H1 (cell line): ENCODE measurements at regions not wholly inside any gene's neighbourhood (a gene's known extent, or its start where the extent isn't known, plus 50 kb on each side); places are given as distances from the start of the nearest gene placed in this dataset.
A peak's percentile ranks its signal among the peaks of the same experiment; 100 is the strongest.

ENCODE experiments used
- CTCF ChIA-PET: fragments of 300-600 bp; sonication (Branson Sonifier 250); formaldehyde crosslinking; loops from one replicate; lab custom pipeline; 2021; ENCODE audit not compliant: partially characterized antibody; lab: Charles Lee
- POLR2A ChIA-PET: fragments of 300-600 bp; sonication (Branson Sonifier 250); formaldehyde crosslinking; loops from one replicate; lab custom pipeline; 2021; ENCODE audit warnings: inconsistent platforms; ENCODE audit not compliant: partially characterized antibody; lab: Charles Lee
- DNase-seq, 2 experiments: peaks; one replicate each; pipeline versions ENCODE4 v3.0.0 to v3.0.0-alpha.2; 2010 to 2022; ENCODE audit warnings: low spot score in 2 of 2, low read depth in 1 of 2, mixed read lengths in 1 of 2
- FAIRE-seq: peaks from 2 replicates; lab custom pipeline; 2011; peaks lifted over from hg19 to GRCh38; lab: Jason Lieb, UNC
- H2AFZ ChIP-seq: 2 replicates; pipeline ENCODE4 v1.8.1; 2012; ENCODE audit warnings: low read length, inconsistent platforms
- H2AK5ac ChIP-seq: 2 replicates; pipeline ENCODE4 v1.6.1; 2013; ENCODE audit warnings: low read depth, low read length
- H2BK120ac ChIP-seq: replicated peaks from 2 replicates; pipeline ENCODE3; 2013; ENCODE audit warnings: low read depth, low read length, inconsistent platforms
- H2BK12ac ChIP-seq: 2 replicates; pipeline ENCODE4 v1.6.1; 2013; ENCODE audit warnings: low read depth, low read length
- H2BK15ac ChIP-seq: 2 replicates; pipeline ENCODE4 v1.6.1; 2013; ENCODE audit warnings: low read length
- H2BK20ac ChIP-seq: 2 replicates; pipeline ENCODE4 v1.6.1; 2013; ENCODE audit warnings: low read length
- H2BK5ac ChIP-seq: 2 replicates; pipeline ENCODE4 v1.6.1; 2013; ENCODE audit warnings: low read depth, low read length
- H3K14ac ChIP-seq: 2 replicates; pipeline ENCODE4 v1.6.1; 2013; ENCODE audit warnings: inconsistent platforms; ENCODE audit not compliant: insufficient read length
- H3K18ac ChIP-seq: 2 replicates; pipeline ENCODE4 v1.6.1; 2013; ENCODE audit warnings: low read length; ENCODE audit errors: extremely low read depth
- H3K23ac ChIP-seq: 2 replicates; pipeline ENCODE4 v1.6.1; 2013; ENCODE audit warnings: inconsistent platforms; ENCODE audit not compliant: insufficient read length
- H3K23me2 ChIP-seq: 2 replicates; pipeline ENCODE4 v1.6.1; 2013; ENCODE audit warnings: low read depth, low read length
- H3K27ac ChIP-seq: 2 replicates; pipeline ENCODE4 v1.6.1; 2011; ENCODE audit warnings: low read depth, low read length, inconsistent platforms
- H3K27me3 ChIP-seq, 4 experiments: replicated peaks in 1 of 4; 1 replicate in 1 of 4; 2 replicates in 3 of 4; pipeline versions ENCODE4 v1.6.1 to v1.8.1; 2011 to 2013; ENCODE audit warnings: low read length in 3 of 4, mild to moderate bottlenecking in 3 of 4, inconsistent platforms in 2 of 4, mixed read lengths in 2 of 4, moderate library complexity in 1 of 4; ENCODE audit not compliant: control insufficient read depth in 3 of 4, insufficient read depth in 3 of 4; ENCODE audit errors: extremely low read depth in 1 of 4
- H3K36me3 ChIP-seq, 4 experiments: 2 replicates each; pipeline versions ENCODE4 v1.6.1 to v1.8.1; 2011 to 2013; ENCODE audit warnings: mild to moderate bottlenecking in 4 of 4, low read length in 3 of 4, moderate library complexity in 2 of 4, control low read depth in 1 of 4, inconsistent platforms in 1 of 4; ENCODE audit not compliant: insufficient read depth in 4 of 4, control insufficient read depth in 2 of 4
- H3K4ac ChIP-seq: replicated peaks from 2 replicates; pipeline ENCODE3; 2013; ENCODE audit warnings: low read length, low read depth, mixed read lengths, inconsistent platforms; ENCODE audit not compliant: insufficient read length
- H3K4me1 ChIP-seq, 4 experiments: replicated peaks in 1 of 4; 1 replicate in 1 of 4; 2 replicates in 3 of 4; pipeline versions ENCODE4 v1.6.1 to v1.8.1; 2011 to 2013; ENCODE audit warnings: low read length in 3 of 4, inconsistent platforms in 2 of 4, mixed read lengths in 1 of 4; ENCODE audit not compliant: insufficient read depth in 4 of 4, control insufficient read depth in 3 of 4
- H3K4me2 ChIP-seq, 2 experiments: 2 replicates each; pipeline versions ENCODE4 v1.6.1 to v1.8.1; 2011 to 2013; ENCODE audit warnings: low read depth in 2 of 2, low read length in 2 of 2, control low read depth in 1 of 2, inconsistent platforms in 1 of 2, mild to moderate bottlenecking in 1 of 2; ENCODE audit not compliant: insufficient read depth in 1 of 2
- H3K4me3 ChIP-seq, 4 experiments: fragments of 200-600, 300-600 bp in 1 of 4; sonication (generic), shearing (Covaris generic), sonication (Bioruptor Twin) in 1 of 4; 2 replicates each; pipeline versions ENCODE4 v1.5.1 to v1.8.1; 2011 to 2016; ENCODE audit warnings: low read length in 4 of 4, low read depth in 3 of 4, control low read depth in 2 of 4, inconsistent platforms in 2 of 4, mild to moderate bottlenecking in 2 of 4, mixed read lengths in 1 of 4, moderate library complexity in 1 of 4; ENCODE audit not compliant: insufficient read depth in 2 of 4; ENCODE audit errors: extremely low read depth in 1 of 4
- H3K56ac ChIP-seq: replicated peaks from 2 replicates; pipeline ENCODE3; 2013; ENCODE audit warnings: low read depth, mild to moderate bottlenecking, mixed read lengths, low read length, inconsistent platforms; ENCODE audit not compliant: insufficient read length
- H3K79me1 ChIP-seq: 2 replicates; pipeline ENCODE4 v1.6.1; 2013; ENCODE audit warnings: low read depth, low read length, control low read depth
- H3K79me2 ChIP-seq, 2 experiments: 2 replicates each; pipeline versions ENCODE4 v1.6.1 to v1.8.1; 2012 to 2013; ENCODE audit warnings: low read length in 2 of 2, mild to moderate bottlenecking in 2 of 2, inconsistent platforms in 1 of 2; ENCODE audit not compliant: insufficient read depth in 2 of 2, control insufficient read depth in 1 of 2
- H3K9ac ChIP-seq, 4 experiments: replicated peaks in 1 of 4; 1 replicate in 1 of 4; 2 replicates in 3 of 4; pipeline versions ENCODE4 v1.6.1 to v1.8.1; 2011 to 2013; ENCODE audit warnings: low read depth in 3 of 4, low read length in 3 of 4, control low read depth in 2 of 4, mild to moderate bottlenecking in 2 of 4, moderate library complexity in 2 of 4, inconsistent platforms in 1 of 4; ENCODE audit errors: extremely low read depth in 1 of 4
- H3K9me3 ChIP-seq, 2 experiments: 2 replicates each; pipeline versions ENCODE4 v1.6.1 to v1.8.1; 2012 to 2013; ENCODE audit warnings: mild to moderate bottlenecking in 2 of 2, moderate library complexity in 2 of 2, control low read depth in 1 of 2, inconsistent platforms in 1 of 2, low read depth in 1 of 2, low read length in 1 of 2, mixed read lengths in 1 of 2; ENCODE audit not compliant: insufficient read depth in 2 of 2
- H4K20me1 ChIP-seq, 2 experiments: replicated peaks in 1 of 2; 2 replicates each; pipeline versions ENCODE3 to v1.8.1; 2011 to 2013; ENCODE audit warnings: inconsistent platforms in 2 of 2, low read length in 2 of 2, mild to moderate bottlenecking in 1 of 2; ENCODE audit not compliant: insufficient read depth in 2 of 2, control insufficient read depth in 1 of 2
- H4K5ac ChIP-seq: 2 replicates; pipeline ENCODE4 v1.6.1; 2013; ENCODE audit warnings: low read length, low read depth, mixed read lengths, inconsistent platforms; ENCODE audit not compliant: insufficient read length
- H4K8ac ChIP-seq: 2 replicates; pipeline ENCODE4 v1.8.0; 2013; ENCODE audit warnings: mild to moderate bottlenecking, moderate library complexity, low read length, inconsistent platforms; ENCODE audit not compliant: insufficient read depth; ENCODE audit errors: extremely low read depth
- H4K91ac ChIP-seq: replicated peaks from 2 replicates; pipeline ENCODE3; 2013; ENCODE audit warnings: low read length, mixed read lengths, inconsistent platforms; ENCODE audit not compliant: insufficient read length
- ATF2 ChIP-seq: IDR thresholded peaks from 2 replicates; pipeline ENCODE4 v1.6.1; 2012; ENCODE audit warnings: low read length, inconsistent platforms
- CEBPB ChIP-seq: IDR thresholded peaks from 2 replicates; pipeline ENCODE4 v1.6.1; 2012; ENCODE audit warnings: low read depth, low read length
- EP300 ChIP-seq, 2 experiments: IDR thresholded peaks; 1 replicate in 1 of 2; 2 replicates in 1 of 2; pipeline ENCODE4 v1.6.1; 2011 to 2012; ENCODE audit warnings: low read depth in 2 of 2, low read length in 2 of 2, mild to moderate bottlenecking in 2 of 2, borderline replicate concordance in 1 of 2, inconsistent platforms in 1 of 2, moderate library complexity in 1 of 2
- HDAC2 ChIP-seq, 2 experiments: fragments of 300-600 bp in 1 of 2; sonication (generic) in 1 of 2; IDR thresholded peaks; 2 replicates each; pipeline ENCODE4 v1.6.1; 2011 to 2012; ENCODE audit warnings: low read depth in 2 of 2, low read length in 2 of 2, mild to moderate bottlenecking in 2 of 2, moderate library complexity in 2 of 2, borderline replicate concordance in 1 of 2, inconsistent platforms in 1 of 2
- JUN ChIP-seq: IDR thresholded peaks from 2 replicates; pipeline ENCODE4 v1.6.1; 2011; ENCODE audit warnings: low read depth, mild to moderate bottlenecking, improper control_type of control experiment, low read length
- KDM1A ChIP-seq: fragments of 200-600, 300-600 bp; sonication (generic); IDR thresholded peaks from 2 replicates; pipeline ENCODE4 v1.7.1; 2016; ENCODE audit warnings: mild to moderate bottlenecking, low read length, borderline replicate concordance
- KDM5A ChIP-seq: fragments of 200-600 bp; IDR thresholded peaks from 2 replicates; pipeline ENCODE4 v1.7.1; 2012; ENCODE audit warnings: mild to moderate bottlenecking, low read length, inconsistent platforms, mixed read lengths
- RNF2 ChIP-seq: fragments of 200-900, 300-1000 bp; sonication (generic); IDR thresholded peaks from 2 replicates; pipeline ENCODE4 v1.7.1; 2016; ENCODE audit warnings: borderline replicate concordance, low read depth, mild to moderate bottlenecking, antibody characterized with exemption, low read length; ENCODE audit not compliant: poor library complexity, severe bottlenecking; ENCODE audit errors: missing control alignments
- SP4 ChIP-seq: IDR thresholded peaks from 2 replicates; pipeline ENCODE4 v1.6.1; 2012; ENCODE audit warnings: low read length, inconsistent platforms
- TBP ChIP-seq: IDR thresholded peaks from 2 replicates; pipeline ENCODE4 v1.6.1; 2011; ENCODE audit warnings: low read depth, low read length, improper control_type of control experiment
- TEAD4 ChIP-seq: IDR thresholded peaks from 2 replicates; pipeline ENCODE4 v1.6.1; 2012; ENCODE audit warnings: low read depth, low read length, inconsistent platforms, mixed read lengths
- YY1 ChIP-seq: IDR thresholded peaks from 2 replicates; pipeline ENCODE4 v1.6.1; 2011; ENCODE audit warnings: low read depth, mild to moderate bottlenecking, low read length
- WGBS, 2 experiments: shearing (Covaris generic) in 1 of 2; methylation state at CpG; one replicate each; pipeline versions ENCODE4 v1.1.6 to v1.1.7; 2013 to 2015; ENCODE audit warnings: low lambda C conversion rate in 2 of 2, mixed read lengths in 2 of 2, inconsistent platforms in 1 of 2, low coverage in 1 of 2, missing lambda C conversion rate in 1 of 2; ENCODE audit not compliant: insufficient replicate concordance in 2 of 2, insufficient coverage in 1 of 2, insufficient read length in 1 of 2; ENCODE audit errors: extremely low coverage in 1 of 2, missing lambda C conversion rate in 1 of 2; 5-methylcytosine and 5-hydroxymethylcytosine counted together

DNA sequence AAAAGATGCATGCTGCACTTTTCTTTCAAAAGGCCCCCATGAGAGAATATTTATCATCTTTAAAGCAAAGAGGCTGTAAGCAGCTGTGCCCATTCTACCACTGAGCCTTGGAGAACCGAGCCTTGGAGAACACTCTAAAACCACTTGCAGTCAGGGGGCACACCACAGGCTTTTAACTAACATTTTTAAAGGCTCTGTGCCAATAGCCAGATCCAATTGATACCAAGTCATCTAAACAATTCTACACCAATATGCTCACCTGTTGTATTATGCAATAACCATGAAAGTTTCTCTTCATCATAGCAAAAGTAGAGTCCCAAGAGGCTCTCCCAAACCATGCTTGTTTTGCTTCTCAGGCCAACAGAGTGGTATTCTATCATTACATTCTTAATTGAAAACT lies 1090.5 kb upstream of the SEMA6A start:
- H3K4me1 ChIP-seq: peaks cover 0 to 6% (median under 1%) of the 10 kb centered on the region in 4 experiments; a peak in 2 of 7 replicates
- H3K18ac ChIP-seq: no peak overlapping the region
- H2BK12ac ChIP-seq: no peak overlapping the region
- no peaks in the 10 kb centered on the region; a peak in 1 of 4 replicates for H3K9me3 ChIP-seq
- no peaks in the 10 kb centered on the region for H3K79me1 ChIP-seq
- H2AK5ac ChIP-seq: no peak overlapping the region
- H3K79me2 ChIP-seq: no peaks in the 10 kb centered on the region
- H3K36me3 ChIP-seq: no peaks in the 10 kb centered on the region
- no peak overlapping the region for H3K4me3 ChIP-seq
- H3K27me3 ChIP-seq: no peaks in the 10 kb centered on the region
- H2BK15ac ChIP-seq: no peak overlapping the region
- H3K27ac ChIP-seq: no peak overlapping the region
- H2BK20ac ChIP-seq: no peak overlapping the region
- no peaks in the 10 kb centered on the region for H4K20me1 ChIP-seq
- no peak overlapping the region for H3K4ac ChIP-seq
- H3K23ac ChIP-seq: no peak overlapping the region
- no peaks in the 10 kb centered on the region for H3K23me2 ChIP-seq
- H2BK120ac ChIP-seq: peak overlapping the region; percentile 39
- DNase-seq: no peak
- H4K91ac ChIP-seq: no peak overlapping the region
- H2AFZ ChIP-seq: no peak overlapping the region
- CTCF ChIA-PET: no interaction called here
- no peak overlapping the region for H4K5ac ChIP-seq
- no peak overlapping the region for H3K56ac ChIP-seq
- no peak overlapping the region for H4K8ac ChIP-seq
- TF ChIP-seq EP300 (IDR thresholded peaks at IDR 0.05; ENCODE audit: borderline replicate concordance in 1 of 2, low read depth in 2 of 2, low read length in 2 of 2) (no peak), HDAC2 (IDR thresholded peaks at IDR 0.05; ENCODE audit: borderline replicate concordance in 1 of 2, low read depth in 2 of 2, low read length in 2 of 2) (no peak), RNF2 (no peak), SP4 (no peak), CEBPB (no peak; the same call in 1 of the 2 replicates), JUN (no peak), YY1 (no peak), TEAD4 (no peak), KDM5A (no peak), KDM1A (no peak), TBP (no peak), ATF2 (no peak)
- WGBS, 2 experiments: 94% methylated on average over 1 of the region's 1 CpG; no CpG with 5 or more reads in 1 of the 2 experiments
- H3K9ac ChIP-seq: no peak overlapping the region
- H2BK5ac ChIP-seq: no peak overlapping the region
- no peak overlapping the region for H3K4me2 ChIP-seq
- POLR2A ChIA-PET: no interaction called here
- no peak overlapping the region for H3K14ac ChIP-seq
- FAIRE-seq: no peak
